ENCODE measurements at regions not wholly inside any gene's neighbourhood (a gene's known extent, or its start where the extent isn't known, plus 50 kb on each side); places are given as distances from the start of the nearest gene placed in this dataset.

GRCh38 chr10:63008491-63008890 lies 124.6 kb upstream of the NRBF2 start:
- DNase-seq (ENCODE audit: low spot score), result no peak
- Histone ChIP-seq H3K79me2 (no peaks in the 10 kb centered on the region), H3K4me1 (ENCODE audit: insufficient read depth) (no peaks in the 10 kb centered on the region)

GRCh38 chr10:63007112-63007511 lies 126.0 kb upstream of the NRBF2 start:
- no peak for TF ChIP-seq EZH2 (IDR thresholded peaks at IDR 0.05; ENCODE audit: borderline replicate concordance)
- TF ChIP-seq CTCF (IDR thresholded peaks at IDR 0.05; ENCODE audit: poor library complexity), result no peak
- TF ChIP-seq EZH2phosphoT487 (IDR thresholded peaks at IDR 0.05; ENCODE audit: low read depth, severe bottlenecking, unreplicated experiment), result no peak
- Histone ChIP-seq H3K4me3 (no peak overlapping the region), H3K9me3 (ENCODE audit: low read depth) (no peaks in the 10 kb centered on the region), H3K4me1 (ENCODE audit: insufficient read depth) (no peaks in the 10 kb centered on the region), H3K27ac (no peak overlapping the region), H3K27me3 (peaks cover 4% of the 10 kb centered on the region), H2AFZ (no peak overlapping the region), H3K36me3 (replicated peaks; ENCODE audit: insufficient read depth, low read depth) (no peaks in the 10 kb centered on the region), H4K20me1 (ENCODE audit: insufficient read depth, poor library complexity, severe bottlenecking) (no peaks in the 10 kb centered on the region), H3K4me2 (no peak overlapping the region), H3K9me2 (replicated peaks; ENCODE audit: insufficient read depth) (no peaks in the 10 kb centered on the region), H3K79me2 (no peaks in the 10 kb centered on the region)
- DNase-seq (ENCODE audit: low spot score), result no peak
- 86% methylated on average over 9 of the region's 9 CpGs for WGBS (ENCODE audit: low lambda C conversion rate, missing lambda C conversion rate)

More at GRCh38 chr10:63008491-63008890, 124.6 kb upstream of the NRBF2 start:
- H2AFZ ChIP-seq, result no peak overlapping the region
- H3K4me3 ChIP-seq, result no peak overlapping the region
- H4K20me1 ChIP-seq (ENCODE audit: insufficient read depth, poor library complexity, severe bottlenecking), result no peaks in the 10 kb centered on the region
- TF ChIP-seq CTCF (IDR thresholded peaks at IDR 0.05; ENCODE audit: poor library complexity), result no peak
- TF ChIP-seq EZH2 (IDR thresholded peaks at IDR 0.05; ENCODE audit: borderline replicate concordance), result no peak
- TF ChIP-seq EZH2phosphoT487 (IDR thresholded peaks at IDR 0.05; ENCODE audit: low read depth, severe bottlenecking, unreplicated experiment), result no peak
- H3K27me3 ChIP-seq, result peaks cover 4% of the 10 kb centered on the region
- H3K27ac ChIP-seq, result no peak overlapping the region
- no peaks in the 10 kb centered on the region for H3K36me3 ChIP-seq (replicated peaks; ENCODE audit: insufficient read depth, low read depth)
- H3K9me2 ChIP-seq (replicated peaks; ENCODE audit: insufficient read depth), result no peaks in the 10 kb centered on the region
- no peaks in the 10 kb centered on the region for H3K9me3 ChIP-seq (ENCODE audit: low read depth)
- no peak overlapping the region for H3K4me2 ChIP-seq

- WGBS (ENCODE audit: low lambda C conversion rate, missing lambda C conversion rate), result 84% methylated on average over 3 of the region's 3 CpGs
- Histone ChIP-seq H3K4me1 (ENCODE audit: insufficient read depth) (no peaks in the 10 kb centered on the region), H2AFZ (no peak overlapping the region), H3K9me2 (replicated peaks; ENCODE audit: insufficient read depth) (no peaks in the 10 kb centered on the region), H3K27ac (no peak overlapping the region), H3K79me2 (no peaks in the 10 kb centered on the region), H4K20me1 (ENCODE audit: insufficient read depth, poor library complexity, severe bottlenecking) (no peaks in the 10 kb centered on the region), H3K4me2 (no peak overlapping the region), H3K27me3 (peaks cover 4% of the 10 kb centered on the region), H3K9me3 (ENCODE audit: low read depth) (no peaks in the 10 kb centered on the region), H3K4me3 (no peak overlapping the region), H3K36me3 (replicated peaks; ENCODE audit: insufficient read depth, low read depth) (no peaks in the 10 kb centered on the region)
- TF ChIP-seq EZH2phosphoT487 (IDR thresholded peaks at IDR 0.05; ENCODE audit: low read depth, severe bottlenecking, unreplicated experiment) (no peak), CTCF (IDR thresholded peaks at IDR 0.05; ENCODE audit: poor library complexity) (no peak), EZH2 (IDR thresholded peaks at IDR 0.05; ENCODE audit: borderline replicate concordance) (no peak)
- no peak for DNase-seq (ENCODE audit: low spot score)
These were observed 127.9 kb upstream of the NRBF2 start for GRCh38 chr10:63005246-63005645.

Data from hepatocyte (in vitro differentiated cells).